ENCODE measurements at regions not wholly inside any gene's neighbourhood (a gene's known extent, or its start where the extent isn't known, plus 50 kb on each side); places are given as distances from the start of the nearest gene placed in this dataset.
"Not testable (repeated sequence)": the region's sequence is repeated elsewhere in the genome, so short reads cannot be mapped to it uniquely, and the experiment has no call there.

- DNase-seq, result not testable (repeated sequence)
Observed at GRCh38 chr15:84360902-84361301, 125.3 kb downstream of the GOLGA6L4 start.

- DNase-seq, result not testable (repeated sequence)
Observed at GRCh38 chr15:84384421-84384820, 148.8 kb downstream of the GOLGA6L4 start.

GRCh38 chr15:84387086-84387485, 151.5 kb downstream of the GOLGA6L4 start:
- DNase-seq, result no peak

GRCh38 chr15:84388201-84388600, 152.6 kb downstream of the GOLGA6L4 start:
- not testable (repeated sequence) for DNase-seq

- not testable (repeated sequence) for DNase-seq
Observed at GRCh38 chr15:84388638-84389037, 153.1 kb downstream of the GOLGA6L4 start.

- DNase-seq, result not testable (repeated sequence)
Observed at GRCh38 chr15:84390324-84390723, 154.8 kb downstream of the GOLGA6L4 start.

- DNase-seq, result no peak
Observed at GRCh38 chr15:84391191-84391590, 155.6 kb downstream of the GOLGA6L4 start.

- not testable (repeated sequence) for DNase-seq
Observed at GRCh38 chr15:84392020-84392419, 156.4 kb downstream of the GOLGA6L4 start.

- DNase-seq, result not testable (repeated sequence)
Observed at GRCh38 chr15:84393386-84393936, 157.9 kb downstream of the GOLGA6L4 start.

GRCh38 chr15:84393966-84394365, 158.4 kb downstream of the GOLGA6L4 start:
- DNase-seq, result not testable (repeated sequence)

- DNase-seq, result not testable (repeated sequence)
Observed at GRCh38 chr15:84395384-84395783, 159.8 kb downstream of the GOLGA6L4 start.

GRCh38 chr15:84395881-84396280, 160.3 kb downstream of the GOLGA6L4 start:
- not testable (repeated sequence) for DNase-seq

GRCh38 chr15:84397066-84397465, 161.5 kb downstream of the GOLGA6L4 start:
- not testable (repeated sequence) for DNase-seq

GRCh38 chr15:84398087-84398486, 162.5 kb downstream of the GOLGA6L4 start:
- DNase-seq, result not testable (repeated sequence)

GRCh38 chr15:84398763-84399701, 163.5 kb downstream of the GOLGA6L4 start:
- no peak for DNase-seq

- no peak for DNase-seq
Observed at GRCh38 chr15:84400017-84400740, 164.6 kb downstream of the GOLGA6L4 start.

- DNase-seq, result no peak
Observed at GRCh38 chr15:84400820-84401219, 165.2 kb downstream of the GOLGA6L4 start.

GRCh38 chr15:84401461-84401860, 165.9 kb downstream of the GOLGA6L4 start:
- DNase-seq, result not testable (repeated sequence)

- not testable (repeated sequence) for DNase-seq
Observed at GRCh38 chr15:84401891-84402840, 166.6 kb downstream of the GOLGA6L4 start.

GRCh38 chr15:84402856-84403608, 167.5 kb downstream of the GOLGA6L4 start:
- DNase-seq, result no peak

GRCh38 chr15:84409357-84409756, 173.8 kb downstream of the GOLGA6L4 start:
- not testable (repeated sequence) for DNase-seq
